Kidney epithelial cell (primary cell): ENCODE measurements at regions not wholly inside any gene's neighbourhood (a gene's known extent, or its start where the extent isn't known, plus 50 kb on each side); places are given as distances from the start of the nearest gene placed in this dataset.

Source experiments
- DNase-seq: peaks from one replicate; pipeline ENCODE4 v3.0.0-alpha.2; 2010; ENCODE audit warnings: low read depth
- H3K27me3 ChIP-seq: 2 replicates; pipeline ENCODE4 v1.6.0; 2011; ENCODE audit warnings: low read length; ENCODE audit not compliant: control insufficient read depth, insufficient read depth
- H3K36me3 ChIP-seq: 2 replicates; pipeline ENCODE4 v1.5.1; 2011; ENCODE audit warnings: low read length; ENCODE audit not compliant: control insufficient read depth, insufficient read depth
- H3K4me3 ChIP-seq: 2 replicates; pipeline ENCODE4 v1.5.1; 2011; ENCODE audit warnings: low read depth, mild to moderate bottlenecking, control low read depth, low read length
- CTCF ChIP-seq: IDR thresholded peaks from 2 replicates; pipeline ENCODE4 v1.5.1; 2011; ENCODE audit warnings: mild to moderate bottlenecking, moderate library complexity, low read length, control low read depth, inconsistent platforms; ENCODE audit not compliant: insufficient read depth, poor library complexity, severe bottlenecking

GRCh38 chr5:42338136-42338535, 85.1 kb upstream of the GHR start:
- Histone ChIP-seq H3K27me3 (no peaks in the 10 kb centered on the region), H3K4me3 (no peak overlapping the region), H3K36me3 (no peaks in the 10 kb centered on the region)
- TF ChIP-seq CTCF, result no peak
- no peak for DNase-seq

GRCh38 chr5:42349163-42349562, 74.1 kb upstream of the GHR start:
- Histone ChIP-seq H3K4me3 (no peak overlapping the region), H3K36me3 (no peaks in the 10 kb centered on the region), H3K27me3 (no peaks in the 10 kb centered on the region)
- DNase-seq, result no peak
- no peak for TF ChIP-seq CTCF

- Histone ChIP-seq H3K27me3 (no peaks in the 10 kb centered on the region), H3K4me3 (no peak overlapping the region), H3K36me3 (no peaks in the 10 kb centered on the region)
- DNase-seq, result no peak
- TF ChIP-seq CTCF, result no peak
These were observed 71.3 kb upstream of the GHR start for GRCh38 chr5:42351956-42352355.

- TF ChIP-seq CTCF, result no peak
These were observed 63.2 kb upstream of the GHR start for GRCh38 chr5:42360056-42360455.

GRCh38 chr5:42360616-42361314, 62.5 kb upstream of the GHR start:
- no peak overlapping the region for H3K4me3 ChIP-seq
- H3K36me3 ChIP-seq, result no peaks in the 10 kb centered on the region
- TF ChIP-seq CTCF, result no peak
- no peaks in the 10 kb centered on the region for H3K27me3 ChIP-seq
- DNase-seq, result no peak

More at GRCh38 chr5:42360056-42360455, 63.2 kb upstream of the GHR start:
- H3K4me3 ChIP-seq, result no peak overlapping the region
- H3K27me3 ChIP-seq, result no peaks in the 10 kb centered on the region
- DNase-seq, result no peak
- H3K36me3 ChIP-seq, result no peaks in the 10 kb centered on the region

GRCh38 chr5:42361315-42361688, 61.9 kb upstream of the GHR start:
- DNase-seq, result no peak
- no peak overlapping the region for H3K4me3 ChIP-seq
- H3K36me3 ChIP-seq, result no peaks in the 10 kb centered on the region
- no peak for TF ChIP-seq CTCF
- no peaks in the 10 kb centered on the region for H3K27me3 ChIP-seq
